ENCODE measurements at regions not wholly inside any gene's neighbourhood (a gene's known extent, or its start where the extent isn't known, plus 50 kb on each side); places are given as distances from the start of the nearest gene placed in this dataset.

- CTCF ChIA-PET, result no interaction called here
- H3K27ac ChIP-seq, result no peak overlapping the region
- no peaks in the 10 kb centered on the region for H3K9me3 ChIP-seq
- FAIRE-seq (no peak), DNase-seq (ENCODE audit: low read depth in 1 of 2, low spot score in 1 of 2) (no peak), ATAC-seq (no peak)
- TF ChIP-seq RFX5 (IDR thresholded peaks at IDR 0.05) (no peak), KDM1A (IDR thresholded peaks at IDR 0.05; ENCODE audit: low read depth) (no peak), EP300 (IDR thresholded peaks at IDR 0.05) (no peak), KDM5A (IDR thresholded peaks at IDR 0.05) (no peak), RAD21 (conservative IDR thresholded peaks at IDR 0.05 in 1 of 2, IDR thresholded peaks at IDR 0.05 in 1 of 2) (no peak), MAX (IDR thresholded peaks at IDR 0.05) (no peak), HMGXB4 (CRISPR knock-in tag; IDR thresholded peaks at IDR 0.05; ENCODE audit: borderline replicate concordance) (no peak), CBX8 (IDR thresholded peaks at IDR 0.05) (no peak)
- H3K4me2 ChIP-seq, result no peak overlapping the region
- no peak overlapping the region for H3K4me3 ChIP-seq
- 82% methylated on average over 1 of the region's 5 CpGs for WGBS (ENCODE audit: missing lambda C conversion rate)
- H3K4me1 ChIP-seq, result no peaks in the 10 kb centered on the region
- POLR2A ChIA-PET, result no interaction called here
These were observed 98.3 kb upstream of the GALNTL6 start for GRCh38 chr4:171714791-171715454.

GRCh38 chr4:171710743-171711142 is 102.5 kb upstream of the GALNTL6 start:
- no peak for TF ChIP-seq FOSL2 (IDR thresholded peaks at IDR 0.05)
- TF ChIP-seq FOSL2 (CRISPR knock-in tag; IDR thresholded peaks at IDR 0.05), result no peak
- TF ChIP-seq NR3C1 (IDR thresholded peaks at IDR 0.05), result no peak
- TF ChIP-seq CEBPB (IDR thresholded peaks at IDR 0.05), result no peak
- no peak for TF ChIP-seq EHF (CRISPR knock-in tag; IDR thresholded peaks at IDR 0.05)
- no peak for TF ChIP-seq SMC3 (IDR thresholded peaks at IDR 0.05)
- TF ChIP-seq ZFP36 (IDR thresholded peaks at IDR 0.05; ENCODE audit: borderline replicate concordance, partially characterized antibody), result no peak
- TF ChIP-seq GATA3 (IDR thresholded peaks at IDR 0.05; ENCODE audit: borderline replicate concordance), result no peak
- TF ChIP-seq KDM5A (IDR thresholded peaks at IDR 0.05), result no peak
- no peak for TF ChIP-seq CBX8 (IDR thresholded peaks at IDR 0.05)
- no peak for TF ChIP-seq ATOH8 (CRISPR knock-in tag; IDR thresholded peaks at IDR 0.05; ENCODE audit: low read depth)
- TF ChIP-seq HOXB13 (CRISPR knock-in tag; IDR thresholded peaks at IDR 0.05; ENCODE audit: low read depth), result no peak
- no peak for TF ChIP-seq HMGXB4 (CRISPR knock-in tag; IDR thresholded peaks at IDR 0.05; ENCODE audit: borderline replicate concordance)
- ATAC-seq, result no peak
- CTCF ChIA-PET, result no interaction called here
- DNase-seq (ENCODE audit: low read depth in 1 of 2, low spot score in 1 of 2), result no peak
- Histone ChIP-seq H3K27ac (no peak overlapping the region), H3K4me3 (no peak overlapping the region), H3K4me2 (no peak overlapping the region), H3K4me1 (no peaks in the 10 kb centered on the region), H3K9me3 (no peaks in the 10 kb centered on the region)
- FAIRE-seq, result no peak
- POLR2A ChIA-PET, result no interaction called here
- 57% methylated on average over 1 of the region's 1 CpG for WGBS (ENCODE audit: missing lambda C conversion rate)

- no peaks in the 10 kb centered on the region for H3K9me3 ChIP-seq
- CTCF ChIA-PET, result no interaction called here
- DNase-seq (ENCODE audit: low read depth in 1 of 2, low spot score in 1 of 2) (no peak), ATAC-seq (no peak), FAIRE-seq (no peak)
- WGBS (ENCODE audit: missing lambda C conversion rate), result 26% methylated on average over 4 of the region's 4 CpGs
- no peak overlapping the region for H3K4me2 ChIP-seq
- POLR2A ChIA-PET, result no interaction called here
- H3K4me3 ChIP-seq, result no peak overlapping the region
- no peak overlapping the region for H3K27ac ChIP-seq
- no peaks in the 10 kb centered on the region for H3K4me1 ChIP-seq
- no peak for TF ChIP-seq JUN (IDR thresholded peaks at IDR 0.05)
- TF ChIP-seq ESRRA (IDR thresholded peaks at IDR 0.05; ENCODE audit: borderline replicate concordance, low read length), result no peak
- no peak for TF ChIP-seq ZC3H11A (IDR thresholded peaks at IDR 0.05)
- no peak for TF ChIP-seq NPAS2 (CRISPR knock-in tag; IDR thresholded peaks at IDR 0.05; ENCODE audit: borderline replicate concordance)
- no peak for TF ChIP-seq NR3C1 (IDR thresholded peaks at IDR 0.05)
- TF ChIP-seq REST (IDR thresholded peaks at IDR 0.05), result no peak
- TF ChIP-seq SMC3 (IDR thresholded peaks at IDR 0.05), result no peak
- no peak for TF ChIP-seq ATOH8 (CRISPR knock-in tag; IDR thresholded peaks at IDR 0.05; ENCODE audit: low read depth)
- TF ChIP-seq JUNB (IDR thresholded peaks at IDR 0.05), result no peak
- no peak for TF ChIP-seq ZFP36 (IDR thresholded peaks at IDR 0.05; ENCODE audit: borderline replicate concordance, partially characterized antibody)
These were observed 136.5 kb upstream of the GALNTL6 start for GRCh38 chr4:171676555-171677215.

Data from A549 (cell line).